ENCODE measurements at regions not wholly inside any gene's neighbourhood (a gene's known extent, or its start where the extent isn't known, plus 50 kb on each side); places are given as distances from the start of the nearest gene placed in this dataset.
A peak's percentile ranks its signal among the peaks of the same experiment; 100 is the strongest.
"Not testable (repeated sequence)": the region's sequence is repeated elsewhere in the genome, so short reads cannot be mapped to it uniquely, and the experiment has no call there.

GRCh38 chr1:14259191-14259757 lies 339.2 kb upstream of the KAZN start:
- Histone ChIP-seq H3K36me3 (ENCODE audit: control insufficient read depth, insufficient read depth, low read length) (no peaks in the 10 kb centered on the region), H3K9me3 (replicated peaks; ENCODE audit: control insufficient read depth, low read depth, low read length) (no peaks in the 10 kb centered on the region), H3K27me3 (ENCODE audit: control insufficient read depth, insufficient read depth, low read length) (peaks cover 7% of the 10 kb centered on the region), H3K4me1 (ENCODE audit: control insufficient read depth, insufficient read depth, low read length) (peaks cover 19% of the 10 kb centered on the region), H3K4me3 (ENCODE audit: low read length) (no peak overlapping the region), H3K27ac (ENCODE audit: low read length) (peak overlapping the region; percentile 57)
- DNase-seq = peak; percentile 98
- WGBS (ENCODE audit: insufficient coverage) = 8% methylated on average over 10 of the region's 13 CpGs

- no peak overlapping the region for H3K4me3 ChIP-seq (ENCODE audit: low read length)
- no peaks in the 10 kb centered on the region for H3K9me3 ChIP-seq (replicated peaks; ENCODE audit: control insufficient read depth, low read depth, low read length)
- no peak overlapping the region for H3K27ac ChIP-seq (ENCODE audit: low read length)
- DNase-seq = no peak
- WGBS (ENCODE audit: insufficient coverage) = 83% methylated on average over 3 of the region's 8 CpGs
- H3K4me1 ChIP-seq (ENCODE audit: control insufficient read depth, insufficient read depth, low read length) = peaks cover 18% of the 10 kb centered on the region
- H3K36me3 ChIP-seq (ENCODE audit: control insufficient read depth, insufficient read depth, low read length) = no peaks in the 10 kb centered on the region
- H3K27me3 ChIP-seq (ENCODE audit: control insufficient read depth, insufficient read depth, low read length) = peaks cover 7% of the 10 kb centered on the region
These were observed 338.0 kb upstream of the KAZN start for GRCh38 chr1:14260480-14260879.

GRCh38 chr1:14261395-14261794 lies 337.1 kb upstream of the KAZN start:
- no peak for DNase-seq
- Histone ChIP-seq H3K9me3 (replicated peaks; ENCODE audit: control insufficient read depth, low read depth, low read length) (no peaks in the 10 kb centered on the region), H3K36me3 (ENCODE audit: control insufficient read depth, insufficient read depth, low read length) (no peaks in the 10 kb centered on the region), H3K27me3 (ENCODE audit: control insufficient read depth, insufficient read depth, low read length) (peaks cover 7% of the 10 kb centered on the region), H3K4me3 (ENCODE audit: low read length) (no peak overlapping the region), H3K4me1 (ENCODE audit: control insufficient read depth, insufficient read depth, low read length) (peaks cover 18% of the 10 kb centered on the region), H3K27ac (ENCODE audit: low read length) (no peak overlapping the region)
- WGBS (ENCODE audit: insufficient coverage) = 70% methylated on average over 6 of the region's 11 CpGs

DNA sequence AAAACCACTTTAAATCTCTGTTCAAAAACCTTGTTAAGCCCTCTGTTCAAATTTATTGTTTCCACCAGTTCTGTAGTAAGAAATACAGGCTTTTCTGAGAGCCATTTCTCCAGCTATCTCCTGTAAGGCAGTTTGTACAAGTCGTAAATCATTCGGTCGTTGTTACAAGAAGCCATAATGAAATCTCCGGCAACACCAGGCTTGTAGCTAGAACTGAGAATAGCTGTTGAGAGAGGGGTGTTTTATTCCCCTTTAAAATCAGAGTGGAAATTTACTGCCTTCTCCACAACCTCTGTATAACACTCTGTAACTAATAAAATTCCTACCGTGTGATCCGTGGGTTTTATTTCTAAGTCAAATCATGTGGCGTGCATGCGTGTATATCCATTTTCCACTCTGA lies 335.8 kb upstream of the KAZN start:
- Histone ChIP-seq H3K27me3 (ENCODE audit: control insufficient read depth, insufficient read depth, low read length) (peaks cover 7% of the 10 kb centered on the region), H3K4me1 (ENCODE audit: control insufficient read depth, insufficient read depth, low read length) (peaks cover 18% of the 10 kb centered on the region), H3K4me3 (ENCODE audit: low read length) (no peak overlapping the region), H3K27ac (ENCODE audit: low read length) (no peak overlapping the region), H3K36me3 (ENCODE audit: control insufficient read depth, insufficient read depth, low read length) (no peaks in the 10 kb centered on the region), H3K9me3 (replicated peaks; ENCODE audit: control insufficient read depth, low read depth, low read length) (no peaks in the 10 kb centered on the region)
- WGBS (ENCODE audit: insufficient coverage) = no CpG with 5 or more reads among the region's 8 CpGs
- peak; percentile 16 for DNase-seq

DNA sequence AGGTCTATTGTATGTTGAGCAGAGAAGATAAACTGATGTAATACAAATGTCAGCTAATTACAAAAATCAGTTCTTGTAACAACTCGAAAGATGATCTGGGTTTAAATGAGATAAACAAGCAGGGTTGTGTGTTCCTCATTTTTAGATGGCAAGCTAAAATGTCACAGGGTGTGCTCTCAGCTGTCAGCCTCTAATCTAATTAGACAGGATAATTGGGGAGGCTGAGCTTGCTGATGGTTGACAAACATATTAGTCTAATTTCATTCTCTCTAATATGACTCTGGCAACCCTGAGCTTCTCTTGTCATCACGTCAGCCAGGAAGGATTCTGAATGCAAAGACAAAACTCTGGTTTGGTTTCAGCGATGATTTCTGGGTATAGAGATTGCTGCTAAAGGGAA lies 335.3 kb upstream of the KAZN start:
- H3K27me3 ChIP-seq (ENCODE audit: control insufficient read depth, insufficient read depth, low read length) = peaks cover 7% of the 10 kb centered on the region
- 100% methylated on average over 1 of the region's 3 CpGs for WGBS (ENCODE audit: insufficient coverage)
- DNase-seq = no peak

GRCh38 chr1:14263671-14264070 lies 334.8 kb upstream of the KAZN start:
- peaks cover 18% of the 10 kb centered on the region for H3K4me1 ChIP-seq (ENCODE audit: control insufficient read depth, insufficient read depth, low read length)
- WGBS (ENCODE audit: insufficient coverage) = 73% methylated on average over 2 of the region's 3 CpGs

More for the DNA sequence above, 335.3 kb upstream of the KAZN start:
- no peak overlapping the region for H3K4me3 ChIP-seq (ENCODE audit: low read length)
- peaks cover 18% of the 10 kb centered on the region for H3K4me1 ChIP-seq (ENCODE audit: control insufficient read depth, insufficient read depth, low read length)
- no peaks in the 10 kb centered on the region for H3K9me3 ChIP-seq (replicated peaks; ENCODE audit: control insufficient read depth, low read depth, low read length)
- H3K27ac ChIP-seq (ENCODE audit: low read length) = no peak overlapping the region
- H3K36me3 ChIP-seq (ENCODE audit: control insufficient read depth, insufficient read depth, low read length) = no peaks in the 10 kb centered on the region

DNA sequence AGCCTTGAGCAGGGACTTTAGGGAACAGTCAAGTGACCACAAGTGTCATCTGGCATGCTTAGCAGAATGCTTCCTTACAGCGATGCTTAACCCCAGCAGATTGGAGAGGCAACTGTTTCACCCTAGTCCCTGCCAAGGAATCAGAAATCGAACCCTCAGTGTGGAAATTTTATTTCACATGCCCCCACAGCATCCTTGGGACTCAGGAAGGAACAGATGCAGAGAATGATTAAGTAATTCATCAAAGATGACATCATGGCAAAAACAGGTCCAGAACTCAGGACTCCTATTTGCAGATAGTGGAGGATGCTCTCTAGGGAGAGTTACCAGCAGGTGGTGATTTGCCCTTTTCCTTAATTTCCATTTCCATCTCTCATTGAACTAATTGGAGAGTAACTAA lies 333.0 kb upstream of the KAZN start:
- Histone ChIP-seq H3K9me3 (replicated peaks; ENCODE audit: control insufficient read depth, low read depth, low read length) (no peaks in the 10 kb centered on the region), H3K27me3 (ENCODE audit: control insufficient read depth, insufficient read depth, low read length) (peaks cover 5% of the 10 kb centered on the region), H3K36me3 (ENCODE audit: control insufficient read depth, insufficient read depth, low read length) (no peaks in the 10 kb centered on the region), H3K4me3 (ENCODE audit: low read length) (no peak overlapping the region), H3K4me1 (ENCODE audit: control insufficient read depth, insufficient read depth, low read length) (peaks cover 7% of the 10 kb centered on the region), H3K27ac (ENCODE audit: low read length) (no peak overlapping the region)
- no peak for DNase-seq
- no CpG with 5 or more reads among the region's 2 CpGs for WGBS (ENCODE audit: insufficient coverage)

More at GRCh38 chr1:14263671-14264070, 334.8 kb upstream of the KAZN start:
- H3K27me3 ChIP-seq (ENCODE audit: control insufficient read depth, insufficient read depth, low read length) = peaks cover 7% of the 10 kb centered on the region
- no peaks in the 10 kb centered on the region for H3K9me3 ChIP-seq (replicated peaks; ENCODE audit: control insufficient read depth, low read depth, low read length)
- H3K27ac ChIP-seq (ENCODE audit: low read length) = no peak overlapping the region
- H3K36me3 ChIP-seq (ENCODE audit: control insufficient read depth, insufficient read depth, low read length) = no peaks in the 10 kb centered on the region
- H3K4me3 ChIP-seq (ENCODE audit: low read length) = no peak overlapping the region
- peak; percentile 33 for DNase-seq

GRCh38 chr1:14267991-14268390 lies 330.5 kb upstream of the KAZN start:
- Histone ChIP-seq H3K9me3 (replicated peaks; ENCODE audit: control insufficient read depth, low read depth, low read length) (no peaks in the 10 kb centered on the region), H3K27me3 (ENCODE audit: control insufficient read depth, insufficient read depth, low read length) (no peaks in the 10 kb centered on the region), H3K4me1 (ENCODE audit: control insufficient read depth, insufficient read depth, low read length) (peaks cover 7% of the 10 kb centered on the region), H3K36me3 (ENCODE audit: control insufficient read depth, insufficient read depth, low read length) (no peaks in the 10 kb centered on the region), H3K27ac (ENCODE audit: low read length) (no peak overlapping the region), H3K4me3 (ENCODE audit: low read length) (no peak overlapping the region)
- DNase-seq = no peak
- no CpG with 5 or more reads among the region's 2 CpGs for WGBS (ENCODE audit: insufficient coverage)

DNA sequence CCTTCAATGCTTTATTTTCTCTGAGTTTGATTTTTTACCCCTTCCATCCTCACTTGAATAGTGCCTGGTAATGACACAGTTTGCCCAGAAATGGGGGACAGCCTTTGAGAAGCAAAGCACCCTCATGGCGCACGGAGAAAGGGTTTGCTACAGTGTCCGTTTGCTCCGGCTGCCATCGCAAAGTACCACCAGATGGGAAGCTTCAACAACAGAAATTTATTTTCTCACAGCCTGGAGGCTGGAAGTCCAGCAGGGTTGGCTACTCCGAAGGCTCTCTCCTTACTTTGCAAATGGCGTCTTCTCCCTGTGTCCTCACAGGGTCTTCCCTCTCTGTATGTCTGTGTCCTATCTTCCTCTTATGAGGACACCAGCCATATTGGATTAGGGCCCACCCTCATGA lies 327.7 kb upstream of the KAZN start:
- H3K27me3 ChIP-seq (ENCODE audit: control insufficient read depth, insufficient read depth, low read length) = no peaks in the 10 kb centered on the region
- H3K4me1 ChIP-seq (ENCODE audit: control insufficient read depth, insufficient read depth, low read length) = no peaks in the 10 kb centered on the region
- 100% methylated on average over 7 of the region's 7 CpGs for WGBS (ENCODE audit: insufficient coverage)
- DNase-seq = no peak
- H3K36me3 ChIP-seq (ENCODE audit: control insufficient read depth, insufficient read depth, low read length) = no peaks in the 10 kb centered on the region
- no peak overlapping the region for H3K27ac ChIP-seq (ENCODE audit: low read length)
- H3K9me3 ChIP-seq (replicated peaks; ENCODE audit: control insufficient read depth, low read depth, low read length) = no peaks in the 10 kb centered on the region
- no peak overlapping the region for H3K4me3 ChIP-seq (ENCODE audit: low read length)

DNA sequence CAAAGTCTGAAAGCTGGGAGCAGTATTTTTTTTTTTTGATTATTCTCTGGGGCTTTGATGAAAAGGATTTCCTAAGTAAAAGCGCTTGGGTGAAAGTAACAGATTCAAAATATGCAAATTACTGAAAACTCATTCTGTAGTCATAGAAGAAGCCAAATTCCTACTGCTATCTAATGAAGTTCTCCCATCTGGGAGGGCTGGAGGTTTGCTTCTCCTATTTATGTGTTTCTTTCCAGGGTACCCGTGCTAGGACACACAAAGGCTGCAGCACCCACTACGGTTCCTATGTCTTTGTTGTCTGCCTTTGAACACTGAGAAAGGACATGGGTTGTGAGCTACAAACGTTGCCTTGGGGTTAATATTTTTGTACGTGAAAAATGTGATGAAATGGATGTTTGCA lies 324.7 kb upstream of the KAZN start:
- Histone ChIP-seq H3K4me1 (ENCODE audit: control insufficient read depth, insufficient read depth, low read length) (no peaks in the 10 kb centered on the region), H3K36me3 (ENCODE audit: control insufficient read depth, insufficient read depth, low read length) (no peaks in the 10 kb centered on the region), H3K9me3 (replicated peaks; ENCODE audit: control insufficient read depth, low read depth, low read length) (no peaks in the 10 kb centered on the region), H3K4me3 (ENCODE audit: low read length) (no peak overlapping the region), H3K27me3 (ENCODE audit: control insufficient read depth, insufficient read depth, low read length) (no peaks in the 10 kb centered on the region), H3K27ac (ENCODE audit: low read length) (no peak overlapping the region)
- no peak for DNase-seq
- 88% methylated on average over 2 of the region's 5 CpGs for WGBS (ENCODE audit: insufficient coverage)

- DNase-seq; H3K4me1 ChIP-seq (ENCODE audit: control insufficient read depth, insufficient read depth, low read length); H3K27me3 ChIP-seq (ENCODE audit: control insufficient read depth, insufficient read depth, low read length); H3K27ac ChIP-seq (ENCODE audit: low read length); H3K9me3 ChIP-seq (replicated peaks; ENCODE audit: control insufficient read depth, low read depth, low read length); H3K4me3 ChIP-seq (ENCODE audit: low read length); H3K36me3 ChIP-seq (ENCODE audit: control insufficient read depth, insufficient read depth, low read length): not testable (repeated sequence)
- 95% methylated on average over 5 of the region's 12 CpGs for WGBS (ENCODE audit: insufficient coverage)
These were observed 318.6 kb upstream of the KAZN start for GRCh38 chr1:14279891-14280290.

Data from muscle of leg (tissue), 3 donors.